H9 (cell line): ENCODE measurements at regions not wholly inside any gene's neighbourhood (a gene's known extent, or its start where the extent isn't known, plus 50 kb on each side); places are given as distances from the start of the nearest gene placed in this dataset.

Experiments used
- DNase-seq: peaks from one replicate; pipeline ENCODE4 v3.0.0-alpha.2; 2017
- H2AFZ ChIP-seq: one replicate; pipeline ENCODE4 v1.6.1; 2013; ENCODE audit warnings: mild to moderate bottlenecking, low read length, control low read depth, moderate library complexity
- H2AK5ac ChIP-seq: 2 replicates; pipeline ENCODE4 v1.6.1; 2013; ENCODE audit warnings: low read length, control low read depth, mixed read lengths; ENCODE audit not compliant: insufficient read length
- H2BK120ac ChIP-seq: one replicate; pipeline ENCODE4 v1.6.1; 2013; ENCODE audit warnings: low read depth, mild to moderate bottlenecking, low read length, control low read depth, inconsistent platforms; ENCODE audit not compliant: poor library complexity, severe bottlenecking
- H2BK12ac ChIP-seq: 2 replicates; pipeline ENCODE4 v1.6.1; 2013; ENCODE audit warnings: low read length, control low read depth, mixed read lengths, low read depth; ENCODE audit not compliant: insufficient read length
- H2BK15ac ChIP-seq: 2 replicates; pipeline ENCODE4 v1.6.1; 2013; ENCODE audit warnings: low read depth, low read length, control low read depth
- H2BK20ac ChIP-seq: one replicate; pipeline ENCODE4 v1.6.1; 2013; ENCODE audit warnings: low read depth, mild to moderate bottlenecking, low read length, control low read depth, inconsistent platforms; ENCODE audit not compliant: poor library complexity, severe bottlenecking
- H2BK5ac ChIP-seq: 2 replicates; pipeline ENCODE4 v1.6.1; 2013; ENCODE audit warnings: low read length, control low read depth, mixed read lengths; ENCODE audit not compliant: insufficient read length
- H3K14ac ChIP-seq: 2 replicates; pipeline ENCODE4 v1.6.1; 2013; ENCODE audit warnings: low read length, control low read depth; ENCODE audit not compliant: insufficient read depth
- H3K18ac ChIP-seq: 2 replicates; pipeline ENCODE4 v1.6.1; 2013; ENCODE audit warnings: low read depth, mild to moderate bottlenecking, mixed read lengths, low read length, control low read depth; ENCODE audit not compliant: insufficient read length
- H3K23ac ChIP-seq: 2 replicates; pipeline ENCODE4 v1.6.1; 2013; ENCODE audit warnings: low read length, control low read depth, mixed read lengths, low read depth; ENCODE audit not compliant: insufficient read length
- H3K23me2 ChIP-seq: 2 replicates; pipeline ENCODE4 v1.6.1; 2013; ENCODE audit warnings: low read depth, mild to moderate bottlenecking, mixed read lengths, low read length, control low read depth; ENCODE audit not compliant: insufficient read length, poor library complexity, severe bottlenecking
- H3K27ac ChIP-seq: 2 replicates; pipeline ENCODE4 v1.5.1; 2013; ENCODE audit warnings: low read length, control low read depth, mixed read lengths, low read depth; ENCODE audit not compliant: insufficient read length
- H3K27me3 ChIP-seq: 2 replicates; pipeline ENCODE4 v1.6.1; 2013; ENCODE audit warnings: low read length, control low read depth, inconsistent platforms; ENCODE audit not compliant: insufficient read depth
- H3K4ac ChIP-seq: 2 replicates; pipeline ENCODE4 v1.6.1; 2013; ENCODE audit warnings: low read depth, mild to moderate bottlenecking, control low read depth, inconsistent platforms, low read length, moderate library complexity
- H3K4me1 ChIP-seq: 2 replicates; pipeline ENCODE4 v1.6.1; 2013; ENCODE audit warnings: low read length, control low read depth, inconsistent platforms; ENCODE audit not compliant: insufficient read depth
- H3K4me2 ChIP-seq: 2 replicates; pipeline ENCODE4 v1.6.1; 2013; ENCODE audit warnings: low read length, control low read depth, mixed read lengths; ENCODE audit not compliant: insufficient read length, insufficient read depth
- H3K56ac ChIP-seq: 2 replicates; pipeline ENCODE4 v1.6.1; 2013; ENCODE audit warnings: low read depth, mild to moderate bottlenecking, mixed read lengths, low read length, control low read depth; ENCODE audit not compliant: insufficient read length
- H3K79me1 ChIP-seq: 2 replicates; pipeline ENCODE4 v1.6.1; 2013; ENCODE audit warnings: low read depth, mild to moderate bottlenecking, moderate library complexity, low read length, control low read depth, inconsistent platforms; ENCODE audit not compliant: insufficient read depth, poor library complexity, severe bottlenecking
- H3K79me2 ChIP-seq: 2 replicates; pipeline ENCODE4 v1.6.1; 2013; ENCODE audit warnings: low read length, control low read depth, inconsistent platforms; ENCODE audit not compliant: insufficient read depth
- H3K9ac ChIP-seq: 2 replicates; pipeline ENCODE4 v1.6.1; 2013; ENCODE audit warnings: low read length, control low read depth, mixed read lengths; ENCODE audit not compliant: insufficient read length; ENCODE audit errors: extremely low read depth
- H3K9me3 ChIP-seq: one replicate; pipeline ENCODE4 v1.6.1; 2013; ENCODE audit warnings: low read depth, low read length, inconsistent platforms; ENCODE audit not compliant: control insufficient read depth
- H3T11ph ChIP-seq: one replicate; pipeline ENCODE4 v1.6.1; 2013; ENCODE audit warnings: mild to moderate bottlenecking, low read length, control low read depth, inconsistent platforms
- H4K20me1 ChIP-seq: one replicate; pipeline ENCODE4 v1.6.1; 2013; ENCODE audit not compliant: control insufficient read depth, insufficient read length, insufficient read depth
- H4K5ac ChIP-seq: 2 replicates; pipeline ENCODE4 v1.6.1; 2013; ENCODE audit warnings: low read depth, mild to moderate bottlenecking, mixed read lengths, low read length, control low read depth; ENCODE audit not compliant: insufficient read length
- H4K8ac ChIP-seq: replicated peaks from 2 replicates; pipeline ENCODE4 v1.6.1; 2013; ENCODE audit warnings: low read length, control low read depth, mixed read lengths, low read depth; ENCODE audit not compliant: insufficient read length
- H4K91ac ChIP-seq: 2 replicates; pipeline ENCODE4 v1.6.1; 2013; ENCODE audit warnings: low read depth, mild to moderate bottlenecking, moderate library complexity, mixed read lengths, low read length, control low read depth; ENCODE audit not compliant: insufficient read length
- H3K27ac Mint-ChIP-seq, 3 experiments: 2 replicates in 2 of 3; 3 replicates in 1 of 3; pipeline ENCODE4 v1.8.0; 2020 to 2021; ENCODE audit warnings: mixed read lengths in 3 of 3, mild to moderate bottlenecking in 1 of 3, moderate library complexity in 1 of 3
- H3K27me3 Mint-ChIP-seq: 2 replicates; pipeline ENCODE4 v1.8.0; 2021; ENCODE audit warnings: low read depth, mild to moderate bottlenecking, moderate library complexity, mixed read lengths
- H3K36me3 Mint-ChIP-seq, 3 experiments: 2 replicates in 2 of 3; 3 replicates in 1 of 3; pipeline ENCODE4 v1.8.0; 2020 to 2021; ENCODE audit warnings: low read depth in 3 of 3, mixed read lengths in 3 of 3; ENCODE audit not compliant: insufficient read depth in 1 of 3
- H3K4me1 Mint-ChIP-seq, 2 experiments: 2 replicates each; pipeline ENCODE4 v1.8.0; 2020; ENCODE audit warnings: mixed read lengths in 2 of 2
- H3K4me3 Mint-ChIP-seq, 2 experiments: 2 replicates in 1 of 2; 3 replicates in 1 of 2; pipeline ENCODE4 v1.8.0; 2020 to 2021; ENCODE audit warnings: mild to moderate bottlenecking in 2 of 2, mixed read lengths in 2 of 2, moderate library complexity in 1 of 2
- H3K9me3 Mint-ChIP-seq, 2 experiments: 2 replicates in 1 of 2; 3 replicates in 1 of 2; pipeline ENCODE4 v1.8.0; 2020; ENCODE audit warnings: mild to moderate bottlenecking in 2 of 2, mixed read lengths in 2 of 2, moderate library complexity in 1 of 2
- WGBS: extraction: QIAGEN DNeasy Blood & Tissue Kit; methylation state at CpG from one replicate; pipeline ENCODE4 v1.1.7; 2013; ENCODE audit warnings: missing lambda C conversion rate, low lambda C conversion rate, mixed read lengths; ENCODE audit not compliant: insufficient read length; ENCODE audit errors: extremely low coverage; 5-methylcytosine and 5-hydroxymethylcytosine counted together
- TF ChIP-seq, protein P1 (sequence below): fragments of 200-600 bp; sonication (generic); conservative IDR thresholded peaks from 3 replicates; pipeline ENCODE4 v1.8.0; 2021; ENCODE audit warnings: antibody characterized with exemption, mild to moderate bottlenecking

DNA sequence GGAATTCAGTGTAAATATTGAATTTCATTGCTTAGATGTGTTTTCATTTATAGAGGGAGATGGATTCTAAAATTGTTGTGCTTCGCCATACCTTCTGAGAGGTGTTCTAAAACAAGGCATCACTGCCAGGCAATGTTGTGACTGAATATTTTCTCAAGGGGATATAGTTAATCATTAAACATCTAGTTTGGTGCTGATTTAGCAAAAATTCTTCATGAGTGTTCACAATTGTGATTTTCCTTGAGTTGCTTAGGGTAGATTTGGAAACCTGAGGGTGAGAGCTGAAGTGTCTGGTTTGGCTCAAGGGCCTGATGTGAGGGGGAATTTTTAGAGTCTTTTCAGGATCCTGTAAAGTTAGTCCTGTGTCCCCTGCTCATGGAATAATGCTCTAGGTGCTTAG is 104.5 kb downstream of the MAT2B start:
- H3K23me2 ChIP-seq: no peaks in the 10 kb centered on the region
- TF ChIP-seq, protein P1, sequence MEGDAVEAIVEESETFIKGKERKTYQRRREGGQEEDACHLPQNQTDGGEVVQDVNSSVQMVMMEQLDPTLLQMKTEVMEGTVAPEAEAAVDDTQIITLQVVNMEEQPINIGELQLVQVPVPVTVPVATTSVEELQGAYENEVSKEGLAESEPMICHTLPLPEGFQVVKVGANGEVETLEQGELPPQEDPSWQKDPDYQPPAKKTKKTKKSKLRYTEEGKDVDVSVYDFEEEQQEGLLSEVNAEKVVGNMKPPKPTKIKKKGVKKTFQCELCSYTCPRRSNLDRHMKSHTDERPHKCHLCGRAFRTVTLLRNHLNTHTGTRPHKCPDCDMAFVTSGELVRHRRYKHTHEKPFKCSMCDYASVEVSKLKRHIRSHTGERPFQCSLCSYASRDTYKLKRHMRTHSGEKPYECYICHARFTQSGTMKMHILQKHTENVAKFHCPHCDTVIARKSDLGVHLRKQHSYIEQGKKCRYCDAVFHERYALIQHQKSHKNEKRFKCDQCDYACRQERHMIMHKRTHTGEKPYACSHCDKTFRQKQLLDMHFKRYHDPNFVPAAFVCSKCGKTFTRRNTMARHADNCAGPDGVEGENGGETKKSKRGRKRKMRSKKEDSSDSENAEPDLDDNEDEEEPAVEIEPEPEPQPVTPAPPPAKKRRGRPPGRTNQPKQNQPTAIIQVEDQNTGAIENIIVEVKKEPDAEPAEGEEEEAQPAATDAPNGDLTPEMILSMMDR: no peak
- no peak overlapping the region for H2BK12ac ChIP-seq
- H3K56ac ChIP-seq: no peak overlapping the region
- H3K9ac ChIP-seq: no peak overlapping the region
- H3K4ac ChIP-seq: no peak overlapping the region
- no peak overlapping the region for H3K4me3 Mint-ChIP-seq
- H2BK15ac ChIP-seq: no peak overlapping the region
- H3K4me1 Mint-ChIP-seq: no peaks in the 10 kb centered on the region
- no peaks in the 10 kb centered on the region for H3K27me3 ChIP-seq
- no CpG with 5 or more reads among the region's 1 CpG for WGBS
- no peak for DNase-seq
- no peak overlapping the region for H4K5ac ChIP-seq
- no peaks in the 10 kb centered on the region; a peak in 1 of 5 replicates for H3K9me3 Mint-ChIP-seq
- no peak overlapping the region for H4K91ac ChIP-seq
- H3K18ac ChIP-seq: no peak overlapping the region
- H3K27ac ChIP-seq: no peak overlapping the region
- H3K23ac ChIP-seq: no peak overlapping the region
- H2AK5ac ChIP-seq: no peak overlapping the region
- H3K79me1 ChIP-seq: no peaks in the 10 kb centered on the region
- H2AFZ ChIP-seq: no peak overlapping the region
- H3K27ac Mint-ChIP-seq: no peak overlapping the region
- no peak overlapping the region for H2BK120ac ChIP-seq
- no peak overlapping the region for H4K8ac ChIP-seq
- H3K14ac ChIP-seq: no peak overlapping the region
- H3K27me3 Mint-ChIP-seq: no peaks in the 10 kb centered on the region; the same call in 1 of the 2 replicates
- no peaks in the 10 kb centered on the region for H4K20me1 ChIP-seq
- no peaks in the 10 kb centered on the region for H3K79me2 ChIP-seq
- no peaks in the 10 kb centered on the region for H3K4me1 ChIP-seq
- no peak overlapping the region for H2BK5ac ChIP-seq
- H2BK20ac ChIP-seq: no peak overlapping the region
- H3K36me3 Mint-ChIP-seq: no peaks in the 10 kb centered on the region
- no peak overlapping the region for H3T11ph ChIP-seq
- H3K4me2 ChIP-seq: no peak overlapping the region
- no peaks in the 10 kb centered on the region for H3K9me3 ChIP-seq
